ENCODE measurements at regions not wholly inside any gene's neighbourhood (a gene's known extent, or its start where the extent isn't known, plus 50 kb on each side); places are given as distances from the start of the nearest gene placed in this dataset.

GRCh38 chr6:112710710-112711109 is 363.6 kb downstream of the RFPL4B start:
- intact Hi-C loops (cut with DNase I) = no loop called here
- no peak for DNase-seq

GRCh38 chr6:112713402-112713801 is 366.3 kb downstream of the RFPL4B start:
- Histone ChIP-seq H3K27ac (no peak overlapping the region), H3K4me3 (no peak overlapping the region), H3K4me1 (no peaks in the 10 kb centered on the region), H3K9me3 (no peaks in the 10 kb centered on the region), H3K27me3 (no peaks in the 10 kb centered on the region), H3K36me3 (no peaks in the 10 kb centered on the region)
- no peak for DNase-seq
- WGBS, 2 donors = 88 to 98% methylated on average over 2 of the region's 2 CpGs
- TF ChIP-seq CTCF (IDR thresholded peaks at IDR 0.05) = no peak
- intact Hi-C loops (cut with DNase I) = no loop called here
- ATAC-seq = no peak

More at GRCh38 chr6:112710710-112711109, 363.6 kb downstream of the RFPL4B start:
- no peaks in the 10 kb centered on the region for H3K27me3 ChIP-seq
- H3K36me3 ChIP-seq = no peaks in the 10 kb centered on the region
- ATAC-seq = no peak
- WGBS, 2 donors = 72 to 87% methylated on average over 2 of the region's 2 CpGs
- no peaks in the 10 kb centered on the region for H3K4me1 ChIP-seq
- no peak overlapping the region for H3K4me3 ChIP-seq
- TF ChIP-seq CTCF (IDR thresholded peaks at IDR 0.05) = no peak
- no peaks in the 10 kb centered on the region for H3K9me3 ChIP-seq
- H3K27ac ChIP-seq = no peak overlapping the region

GRCh38 chr6:112717401-112717800 is 370.3 kb downstream of the RFPL4B start:
- H3K9me3 ChIP-seq = no peaks in the 10 kb centered on the region
- no peaks in the 10 kb centered on the region for H3K27me3 ChIP-seq
- no peak overlapping the region for H3K4me3 ChIP-seq
- no peaks in the 10 kb centered on the region for H3K4me1 ChIP-seq
- TF ChIP-seq CTCF (IDR thresholded peaks at IDR 0.05) = no peak
- 73 to 84% methylated on average over 3 of the region's 3 CpGs for WGBS, 2 donors
- H3K36me3 ChIP-seq = no peaks in the 10 kb centered on the region
- ATAC-seq (no peak), DNase-seq (no peak)
- intact Hi-C loops (cut with DNase I) = no loop called here
- no peak overlapping the region for H3K27ac ChIP-seq

- WGBS, 2 donors = 67 to 69% methylated on average over 2 of the region's 2 CpGs
- intact Hi-C loops (cut with DNase I) = no loop called here
- Histone ChIP-seq H3K36me3 (no peaks in the 10 kb centered on the region), H3K27ac (no peak overlapping the region), H3K27me3 (no peaks in the 10 kb centered on the region), H3K9me3 (no peaks in the 10 kb centered on the region), H3K4me1 (no peaks in the 10 kb centered on the region), H3K4me3 (no peak overlapping the region)
- TF ChIP-seq CTCF (IDR thresholded peaks at IDR 0.05) = no peak
- ATAC-seq = no peak
- DNase-seq = no peak
Observed at GRCh38 chr6:112717856-112718255, 370.7 kb downstream of the RFPL4B start.
